HG03442 (cell line): ENCODE measurements at regions not wholly inside any gene's neighbourhood (a gene's known extent, or its start where the extent isn't known, plus 50 kb on each side); places are given as distances from the start of the nearest gene placed in this dataset.

Source experiments
- ATAC-seq: cut with Tn5 transposase; IDR thresholded peaks from one replicate; pipeline ENCODE4 v1.9.1; 2021; ENCODE audit warnings: mild to moderate bottlenecking, moderate library complexity; ENCODE audit not compliant: unreplicated experiment

GRCh38 chr10:8725343-8725742, 670.9 kb downstream of the GATA3 start:
- no peak for ATAC-seq

DNA sequence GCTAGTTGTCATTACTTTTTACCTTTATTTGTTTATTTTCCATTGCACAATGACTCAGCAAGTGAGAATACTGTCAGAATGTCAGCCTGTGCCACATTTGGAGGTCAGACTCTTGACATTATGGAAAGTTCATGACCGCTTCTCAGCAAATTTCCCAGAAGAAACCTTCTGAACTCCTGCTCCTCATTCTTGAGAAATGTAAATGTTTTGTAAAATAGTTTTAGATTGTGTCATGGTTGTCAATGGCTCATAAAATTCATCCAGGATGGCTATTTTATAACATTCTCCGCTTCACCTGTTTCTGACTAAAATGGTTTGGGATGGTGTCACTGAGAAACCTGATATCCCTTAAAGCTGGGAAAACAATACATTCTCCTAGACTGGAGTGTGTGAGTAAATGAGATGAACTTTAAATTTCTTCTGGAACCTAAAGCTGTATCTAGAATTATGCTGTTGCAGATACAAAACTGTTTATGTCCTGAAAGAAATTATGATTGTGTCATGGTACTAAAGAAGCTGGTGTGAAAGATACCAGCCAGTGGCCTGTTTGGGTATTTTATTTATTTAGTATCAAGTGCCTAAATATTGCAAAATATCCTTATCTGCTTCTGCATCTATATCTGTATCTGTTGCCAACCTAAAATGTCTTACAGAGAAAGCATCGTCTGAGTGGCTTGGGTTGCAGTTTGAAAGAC, 671.7 kb downstream of the GATA3 start:
- no peak for ATAC-seq

DNA sequence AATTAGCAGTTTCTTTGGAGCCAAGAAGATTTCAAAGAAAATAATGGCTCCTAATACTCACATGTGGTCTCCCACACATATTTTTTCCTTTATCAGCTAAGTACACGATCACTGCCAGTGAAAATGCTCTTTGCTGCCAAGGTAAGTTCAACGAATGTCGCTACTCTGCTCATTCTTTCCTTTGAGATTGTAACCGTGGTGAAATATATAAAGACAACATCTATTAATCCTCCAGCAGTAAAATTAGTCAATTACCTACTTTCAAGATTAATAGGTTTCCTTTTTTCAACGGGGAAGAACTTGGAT, 672.2 kb downstream of the GATA3 start:
- ATAC-seq = no peak

DNA sequence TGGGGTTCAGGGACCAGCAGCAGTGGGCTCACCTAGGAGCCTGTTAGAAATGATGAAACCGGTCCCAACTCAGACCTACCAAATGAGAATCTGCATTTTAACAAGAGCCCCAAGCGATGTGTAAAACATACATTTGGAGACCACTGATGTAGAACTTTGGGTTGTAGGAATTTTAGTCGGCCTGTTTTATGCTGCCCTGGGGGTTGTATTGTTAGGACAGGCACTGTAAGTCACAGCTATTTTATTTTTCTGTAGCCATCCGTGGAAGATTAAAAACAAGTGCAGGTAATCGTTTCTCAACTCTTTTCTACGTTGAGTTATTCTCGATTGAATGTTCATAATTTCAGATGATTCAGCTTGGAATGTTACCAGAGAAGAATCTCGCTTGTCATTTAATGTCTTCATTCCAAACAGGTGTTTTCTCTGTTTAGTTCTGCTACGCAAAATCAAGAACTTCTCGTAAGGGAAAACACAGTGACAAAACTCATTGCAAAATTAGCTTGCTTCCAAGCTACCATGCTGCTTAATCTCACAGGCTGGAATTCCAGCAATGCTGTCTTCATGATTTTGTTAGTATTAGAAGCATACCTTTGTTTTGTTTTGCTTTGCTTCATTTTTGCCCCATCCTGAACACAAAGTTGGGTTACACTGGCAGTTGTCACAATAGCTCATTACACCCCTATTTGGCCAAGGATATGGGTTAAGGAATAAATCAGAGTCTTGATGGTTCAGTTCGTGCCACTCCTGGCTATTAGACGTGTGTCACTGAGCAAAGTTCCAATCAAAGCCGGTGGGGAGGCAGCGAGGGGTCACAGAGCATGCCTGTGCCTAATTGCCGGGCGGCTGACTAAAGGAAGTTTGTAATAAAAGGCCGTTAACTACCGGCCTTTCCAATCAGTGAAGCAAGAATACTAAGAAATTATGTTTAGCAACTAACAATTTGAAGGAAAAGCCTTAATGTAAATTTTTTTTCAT, 676.9 kb downstream of the GATA3 start:
- no peak for ATAC-seq

DNA sequence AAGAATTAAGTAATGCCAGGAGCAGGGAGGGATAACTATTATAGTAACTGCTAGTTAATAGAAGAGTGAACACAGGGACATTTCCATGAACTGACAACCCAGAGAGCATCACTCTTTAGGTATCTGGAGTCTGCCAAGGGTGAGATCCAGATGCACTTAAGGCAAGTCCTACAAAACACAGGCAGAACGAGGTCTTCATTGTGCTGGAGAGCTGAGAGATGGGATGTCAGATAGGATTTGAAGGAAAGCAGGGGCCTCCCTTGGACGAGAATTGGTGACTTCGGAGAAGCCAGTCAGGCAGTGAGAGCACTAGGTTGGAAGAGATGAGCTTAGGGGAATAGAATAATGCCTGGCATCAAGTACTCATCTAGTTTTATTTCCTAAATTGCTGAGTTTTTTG, 684.5 kb downstream of the GATA3 start:
- ATAC-seq = no peak

DNA sequence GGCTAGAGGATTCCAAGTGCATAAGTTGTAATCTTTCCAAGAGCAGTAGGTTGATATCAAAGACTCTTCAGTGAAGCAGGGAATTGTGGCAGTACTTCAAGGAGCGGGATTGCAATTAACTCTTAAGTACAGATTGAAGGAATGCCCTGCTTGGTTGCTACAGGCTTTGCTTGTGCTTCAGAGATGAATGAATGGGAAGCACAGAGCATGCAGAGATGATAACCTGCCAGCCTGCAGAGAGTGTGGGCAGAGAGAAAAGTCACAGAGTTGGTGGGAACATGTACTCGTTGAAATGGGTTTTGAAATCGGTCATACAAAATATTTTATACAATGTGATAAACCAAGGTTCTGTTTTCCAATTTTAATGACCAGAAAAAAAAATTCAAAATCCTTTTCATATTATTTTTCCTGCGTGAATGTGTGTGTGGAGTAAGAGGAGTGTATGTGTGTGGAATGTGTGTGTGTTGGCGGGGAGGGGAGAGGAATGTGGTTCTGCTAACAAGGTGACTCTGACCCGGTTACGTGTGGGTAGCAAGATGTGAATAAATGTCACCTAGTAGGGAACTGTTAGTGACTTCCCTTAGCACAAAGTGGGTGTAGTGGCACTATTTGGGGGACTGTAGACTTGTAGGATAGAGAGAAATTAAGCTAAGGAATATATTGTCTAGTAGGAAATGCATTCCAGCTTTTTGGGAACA, 697.8 kb downstream of the GATA3 start:
- ATAC-seq = no peak

DNA sequence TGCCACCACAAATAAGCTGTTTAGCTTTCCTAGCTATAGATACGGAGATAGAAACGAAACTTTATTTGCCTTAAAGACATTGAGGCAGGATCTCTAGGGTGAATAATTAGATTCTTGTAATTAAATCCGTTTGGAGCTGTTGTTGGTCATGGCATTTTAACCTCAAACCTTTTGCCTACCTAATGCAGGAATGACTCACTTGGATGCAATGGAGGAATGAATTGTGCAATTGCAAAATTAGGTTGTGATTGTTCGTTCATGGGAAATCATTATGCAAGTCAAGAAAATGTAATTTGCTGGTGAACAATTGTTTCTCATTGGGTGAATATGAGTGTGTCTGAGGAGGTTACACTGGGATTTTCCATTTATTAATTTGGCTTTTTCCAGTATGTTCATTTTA, 703.5 kb downstream of the GATA3 start:
- ATAC-seq = no peak

- no peak for ATAC-seq
Measured at GRCh38 chr10:8766899-8767298, 712.4 kb downstream of the GATA3 start.

- ATAC-seq = no peak
Measured at GRCh38 chr10:8767591-8767990, 713.1 kb downstream of the GATA3 start.

DNA sequence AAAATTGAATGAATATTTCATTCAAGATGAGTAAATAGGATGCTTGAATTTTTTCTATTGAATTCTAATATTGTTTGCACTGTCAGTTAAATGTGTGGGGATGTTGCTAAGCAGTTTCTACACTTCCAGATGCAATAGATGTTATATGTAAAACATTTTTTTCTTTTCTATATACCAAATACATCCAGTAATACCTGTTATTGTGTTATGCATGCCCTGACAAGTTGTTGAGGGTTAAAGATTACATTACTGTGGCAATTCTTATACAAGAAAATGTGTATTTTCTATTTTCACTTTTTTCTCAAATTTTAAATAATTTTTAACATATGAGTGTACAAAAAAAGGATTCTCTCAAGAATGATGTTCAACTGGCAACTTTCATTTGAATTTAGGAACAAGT, 713.9 kb downstream of the GATA3 start:
- no peak for ATAC-seq

GRCh38 chr10:8768852-8769251, 714.4 kb downstream of the GATA3 start:
- ATAC-seq = no peak

GRCh38 chr10:8776926-8777622, 722.6 kb downstream of the GATA3 start:
- no peak for ATAC-seq

GRCh38 chr10:8778713-8779112, 724.2 kb downstream of the GATA3 start:
- no peak for ATAC-seq

GRCh38 chr10:8787649-8788048, 733.2 kb downstream of the GATA3 start:
- ATAC-seq = no peak

- no peak for ATAC-seq
Measured at GRCh38 chr10:8790390-8790789, 735.9 kb downstream of the GATA3 start.

DNA sequence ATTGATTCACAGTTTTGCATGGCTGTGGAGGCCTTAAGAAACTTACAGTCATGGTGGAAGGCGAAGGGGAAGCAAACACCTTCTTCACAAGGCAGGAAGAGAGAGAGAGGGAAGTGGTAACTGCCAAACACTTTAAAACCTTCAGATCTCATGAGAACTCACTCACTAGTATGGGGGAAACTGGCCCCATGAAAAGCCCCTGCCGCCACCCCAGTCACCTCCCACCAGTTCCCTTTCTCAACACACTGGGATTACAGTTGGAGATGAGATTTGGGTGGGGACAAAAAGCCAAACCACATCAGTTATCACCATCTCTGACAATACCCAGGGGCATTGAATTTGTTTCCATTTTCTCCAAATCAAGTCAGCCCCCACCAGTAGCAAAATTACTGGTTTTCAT, 740.4 kb downstream of the GATA3 start:
- no peak for ATAC-seq

DNA sequence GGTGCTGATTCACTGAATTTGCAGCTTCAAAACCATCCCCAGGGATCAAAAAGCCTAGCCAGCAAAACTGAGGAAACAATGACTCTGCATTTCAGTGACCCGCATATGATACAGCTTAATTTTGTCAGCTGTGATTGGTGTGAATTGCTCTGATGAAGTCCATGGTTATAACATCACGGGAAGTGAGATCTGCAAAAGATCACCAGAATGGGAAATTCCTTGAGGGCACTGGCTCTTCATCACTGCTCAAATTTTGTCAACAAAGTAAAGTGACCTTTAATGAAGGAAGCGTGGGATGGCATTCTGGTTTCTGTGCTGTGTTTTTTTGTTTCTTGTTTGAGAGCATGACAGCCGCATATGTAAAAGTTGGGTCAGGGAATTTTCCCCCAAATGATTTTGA, 745.9 kb downstream of the GATA3 start:
- ATAC-seq = no peak

DNA sequence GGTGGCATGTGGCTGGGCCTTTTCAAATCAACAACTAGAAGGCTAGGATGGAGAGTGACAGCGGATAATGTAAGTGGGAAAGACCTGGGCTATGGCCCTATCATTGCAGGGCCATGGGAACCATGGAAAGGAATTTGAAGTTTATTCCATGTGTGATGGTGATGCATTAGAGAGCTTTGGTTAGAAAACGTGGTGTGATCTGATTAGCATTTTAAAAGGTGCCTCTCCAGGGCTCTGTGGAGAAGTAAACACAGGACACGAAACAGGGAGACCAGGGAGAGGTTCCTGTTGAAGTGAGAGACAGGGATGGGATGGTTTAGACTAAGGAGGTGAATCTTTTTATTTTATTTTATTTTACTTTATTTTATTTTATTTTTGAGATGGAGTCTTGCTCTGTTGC, 749.5 kb downstream of the GATA3 start:
- ATAC-seq = no peak

DNA sequence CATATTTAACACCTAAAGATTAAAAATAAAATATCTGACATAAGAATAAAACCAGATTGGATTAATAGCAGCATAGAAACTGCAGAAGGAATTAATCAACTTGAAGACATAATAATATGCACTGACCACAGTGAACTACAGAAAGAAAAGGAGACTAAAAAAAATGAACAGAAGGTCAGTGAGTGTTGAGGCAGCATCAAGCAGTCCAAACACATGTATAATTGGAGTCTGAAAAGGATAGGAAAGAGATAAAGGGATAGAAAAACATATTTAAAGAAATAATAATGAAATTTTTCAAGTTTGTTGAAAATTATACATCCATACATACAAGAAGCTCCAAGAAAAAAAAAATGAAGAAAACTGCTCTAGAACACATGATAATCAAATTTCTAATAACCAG, 756.2 kb downstream of the GATA3 start:
- ATAC-seq = no peak

DNA sequence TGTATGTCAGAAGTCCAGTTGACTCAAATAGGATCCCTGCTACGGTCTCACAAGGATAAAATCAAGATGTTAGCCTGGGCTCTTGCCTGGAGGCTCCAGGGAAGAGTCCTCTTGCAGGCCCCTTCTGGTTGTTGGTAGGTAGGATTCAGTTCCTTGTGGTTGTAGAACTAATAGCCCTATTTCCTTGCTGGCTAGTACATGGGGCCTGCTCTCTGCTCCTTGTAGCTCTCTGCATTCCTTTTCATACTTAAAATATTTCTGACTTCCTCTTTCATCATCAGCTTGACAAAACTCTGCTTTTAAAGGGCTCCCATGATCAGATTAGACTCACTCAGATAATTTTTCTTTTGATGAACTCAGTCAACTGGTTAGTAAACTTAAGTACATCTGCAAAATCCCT, 756.7 kb downstream of the GATA3 start:
- no peak for ATAC-seq

DNA sequence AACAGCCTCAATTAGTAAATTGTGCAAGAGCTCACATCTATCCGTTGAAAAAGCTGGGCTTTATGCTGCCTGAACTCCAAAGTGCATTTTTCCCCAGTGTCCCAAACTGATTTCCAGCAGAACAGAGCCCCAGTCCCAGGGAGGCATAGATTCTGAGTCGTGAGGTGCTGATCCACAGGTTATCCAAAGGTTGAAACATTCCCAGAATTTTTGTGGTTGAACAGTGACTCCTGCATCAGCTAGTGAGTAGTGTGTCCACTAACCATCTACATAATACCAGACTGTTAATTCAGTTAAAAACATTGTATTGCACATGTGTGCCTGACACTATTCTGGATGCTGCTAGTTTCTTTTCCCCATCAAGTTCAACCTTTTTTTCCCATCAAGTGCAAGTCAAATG, 761.5 kb downstream of the GATA3 start:
- ATAC-seq = no peak
